ENCODE measurements at regions not wholly inside any gene's neighbourhood (a gene's known extent, or its start where the extent isn't known, plus 50 kb on each side); places are given as distances from the start of the nearest gene placed in this dataset.

DNA sequence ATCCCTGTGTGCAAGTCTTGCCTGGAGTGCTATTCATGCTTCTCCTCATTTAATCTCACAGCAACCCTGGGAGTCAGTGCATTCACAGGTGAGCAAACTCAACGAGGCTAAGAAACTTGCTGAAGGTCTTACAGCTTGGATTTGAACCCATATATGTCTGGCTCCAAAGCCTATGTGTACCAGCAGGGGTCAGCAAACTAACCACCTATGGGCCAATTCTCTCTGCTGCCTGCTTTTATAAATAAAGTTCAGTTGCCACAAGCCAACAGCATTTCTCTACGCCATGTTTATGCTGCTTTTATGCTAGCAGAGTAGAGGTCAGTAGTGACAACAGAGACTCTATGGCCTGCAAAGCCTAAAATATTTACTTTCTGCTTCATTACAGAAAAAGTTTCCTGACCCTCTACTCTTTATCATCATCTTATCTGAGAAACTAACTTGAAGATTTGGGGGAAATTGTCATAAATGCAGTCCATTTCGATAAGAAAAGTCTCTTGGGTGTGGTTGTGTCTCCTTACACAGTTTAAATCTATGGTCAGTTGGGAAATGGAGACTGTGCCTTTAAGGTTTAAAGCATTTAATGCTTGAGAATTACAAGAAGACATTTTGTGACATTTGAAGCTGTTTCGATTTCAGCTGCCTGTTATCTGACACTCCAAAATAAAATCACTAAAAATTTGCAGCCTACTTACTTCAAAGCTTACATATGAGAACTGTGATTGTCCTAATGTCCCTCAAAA, 137.7 kb downstream of the PRELID2 start (continued):
- TF ChIP-seq, protein P1, sequence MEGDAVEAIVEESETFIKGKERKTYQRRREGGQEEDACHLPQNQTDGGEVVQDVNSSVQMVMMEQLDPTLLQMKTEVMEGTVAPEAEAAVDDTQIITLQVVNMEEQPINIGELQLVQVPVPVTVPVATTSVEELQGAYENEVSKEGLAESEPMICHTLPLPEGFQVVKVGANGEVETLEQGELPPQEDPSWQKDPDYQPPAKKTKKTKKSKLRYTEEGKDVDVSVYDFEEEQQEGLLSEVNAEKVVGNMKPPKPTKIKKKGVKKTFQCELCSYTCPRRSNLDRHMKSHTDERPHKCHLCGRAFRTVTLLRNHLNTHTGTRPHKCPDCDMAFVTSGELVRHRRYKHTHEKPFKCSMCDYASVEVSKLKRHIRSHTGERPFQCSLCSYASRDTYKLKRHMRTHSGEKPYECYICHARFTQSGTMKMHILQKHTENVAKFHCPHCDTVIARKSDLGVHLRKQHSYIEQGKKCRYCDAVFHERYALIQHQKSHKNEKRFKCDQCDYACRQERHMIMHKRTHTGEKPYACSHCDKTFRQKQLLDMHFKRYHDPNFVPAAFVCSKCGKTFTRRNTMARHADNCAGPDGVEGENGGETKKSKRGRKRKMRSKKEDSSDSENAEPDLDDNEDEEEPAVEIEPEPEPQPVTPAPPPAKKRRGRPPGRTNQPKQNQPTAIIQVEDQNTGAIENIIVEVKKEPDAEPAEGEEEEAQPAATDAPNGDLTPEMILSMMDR (CRISPR knock-in tag; IDR thresholded peaks at IDR 0.05), result peak; percentile 63
- no peak for TF ChIP-seq GZF1 (CRISPR knock-in tag; IDR thresholded peaks at IDR 0.05)
- TF ChIP-seq ZNF552 (CRISPR knock-in tag; IDR thresholded peaks at IDR 0.05; ENCODE audit: borderline replicate concordance), result no peak
- TF ChIP-seq ATF1 (CRISPR knock-in tag; IDR thresholded peaks at IDR 0.05), result no peak
- TF ChIP-seq SMC3 (IDR thresholded peaks at IDR 0.05; ENCODE audit: low read length), result peak; percentile 77
- TF ChIP-seq ZKSCAN5 (CRISPR knock-in tag; IDR thresholded peaks at IDR 0.05), result no peak
- no peak for TF ChIP-seq ZNF773 (CRISPR knock-in tag; IDR thresholded peaks at IDR 0.05; ENCODE audit: borderline replicate concordance)
- TF ChIP-seq YEATS4 (CRISPR knock-in tag; IDR thresholded peaks at IDR 0.05; ENCODE audit: borderline replicate concordance), result no peak

DNA sequence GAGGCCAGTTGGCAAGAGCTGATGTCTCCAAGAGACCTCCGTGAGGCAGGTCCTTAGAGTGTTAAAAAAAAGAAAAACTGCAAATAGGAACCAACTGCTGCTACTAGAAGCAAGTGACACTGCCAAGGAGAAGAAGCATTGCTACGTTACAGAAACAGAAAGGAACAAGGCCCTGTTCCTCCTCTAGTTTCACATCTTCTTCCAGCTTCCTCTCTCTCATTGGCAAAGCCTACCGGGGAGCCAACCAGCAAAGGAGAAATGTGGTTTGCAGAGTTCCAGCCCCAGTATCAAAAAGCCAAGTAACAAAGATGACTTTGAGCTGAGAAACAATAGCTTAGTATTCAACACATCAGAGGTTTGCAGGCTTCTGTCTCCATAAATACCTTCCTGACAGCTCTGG, 145.9 kb downstream of the PRELID2 start:
- H3K9ac ChIP-seq (ENCODE audit: insufficient read depth, low read depth, low read length), result no peak overlapping the region
- peaks cover 10% of the 10 kb centered on the region; the same call in 1 of the 2 replicates for H3K4me1 ChIP-seq (ENCODE audit: insufficient read depth, low read length)
- FAIRE-seq (no peak), ATAC-seq (no peak), DNase-seq (ENCODE audit: low spot score) (no peak)
- no peaks in the 10 kb centered on the region for H3K36me3 ChIP-seq (replicated peaks in 1 of 2; ENCODE audit: control insufficient read depth in 1 of 2, insufficient read depth in 2 of 2, low read length in 2 of 2)
- ChIA-PET CTCF (ENCODE audit: low intra/inter-chr PET ratio, low total read pairs) (no interaction called here), POLR2A (no interaction called here)
- in situ Hi-C loops (cut with HindIII; ENCODE audit: extremely low pct_ligation_motif_present, low pct_unique_long_range_greater_than_20kb), result loop anchor here (10.0 kb wide), 1 partner anchor 366 kb away; no protein-coding TSS in a partner anchor
- H3K27me3 ChIP-seq (ENCODE audit: control insufficient read depth in 1 of 2, insufficient read depth in 2 of 2, low read length in 2 of 2), result no peaks in the 10 kb centered on the region
- BruUV-seq (replicated peaks), result no TSS peak
- no peak overlapping the region for H2AFZ ChIP-seq (ENCODE audit: low read length)
- H3K27ac ChIP-seq (ENCODE audit: extremely low read length, insufficient read depth, low read length), result no peak overlapping the region
- H3K4me3 ChIP-seq (replicated peaks in 1 of 3; ENCODE audit: insufficient read depth in 1 of 3, low read depth in 2 of 3, low read length in 3 of 3), result no peak overlapping the region
- intact Hi-C loops (cut with micrococcal nuclease; ENCODE audit: unreplicated experiment), result no loop called here
- H3K9me3 ChIP-seq (ENCODE audit: low read length), result no peaks in the 10 kb centered on the region
- H3K79me2 ChIP-seq (ENCODE audit: insufficient read depth, low read length), result no peaks in the 10 kb centered on the region
- 31% methylated on average over 3 of the region's 3 CpGs for WGBS (ENCODE audit: low lambda C conversion rate)
- no peak overlapping the region for H3K4me2 ChIP-seq (ENCODE audit: low read depth, low read length)
- H4K20me1 ChIP-seq (ENCODE audit: insufficient read depth, low read length), result no peaks in the 10 kb centered on the region
- TF ChIP-seq, protein P2, sequence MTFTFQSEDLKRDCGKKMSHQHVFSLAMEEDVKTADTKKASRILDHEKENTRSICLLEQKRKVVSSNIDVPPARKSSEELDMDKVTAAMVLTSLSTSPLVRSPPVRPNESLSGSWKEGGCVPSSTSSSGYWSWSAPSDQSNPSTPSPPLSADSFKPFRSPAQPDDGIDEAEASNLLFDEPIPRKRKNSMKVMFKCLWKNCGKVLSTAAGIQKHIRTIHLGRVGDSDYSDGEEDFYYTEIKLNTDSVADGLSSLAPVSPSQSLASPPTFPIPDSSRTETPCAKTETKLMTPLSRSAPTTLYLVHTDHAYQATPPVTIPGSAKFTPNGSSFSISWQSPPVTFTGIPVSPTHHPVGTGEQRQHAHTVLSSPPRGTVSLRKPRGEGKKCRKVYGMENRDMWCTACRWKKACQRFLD (CRISPR knock-in tag; IDR thresholded peaks at IDR 0.05; ENCODE audit: borderline replicate concordance), result no peak
- TF ChIP-seq ZNF816 (CRISPR knock-in tag; IDR thresholded peaks at IDR 0.05; ENCODE audit: borderline replicate concordance), result no peak
- TF ChIP-seq, protein P3, sequence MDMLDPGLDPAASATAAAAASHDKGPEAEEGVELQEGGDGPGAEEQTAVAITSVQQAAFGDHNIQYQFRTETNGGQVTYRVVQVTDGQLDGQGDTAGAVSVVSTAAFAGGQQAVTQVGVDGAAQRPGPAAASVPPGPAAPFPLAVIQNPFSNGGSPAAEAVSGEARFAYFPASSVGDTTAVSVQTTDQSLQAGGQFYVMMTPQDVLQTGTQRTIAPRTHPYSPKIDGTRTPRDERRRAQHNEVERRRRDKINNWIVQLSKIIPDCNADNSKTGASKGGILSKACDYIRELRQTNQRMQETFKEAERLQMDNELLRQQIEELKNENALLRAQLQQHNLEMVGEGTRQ (IDR thresholded peaks at IDR 0.05; ENCODE audit: low read depth, low read length), result no peak
- TF ChIP-seq, protein P3 (CRISPR knock-in tag; IDR thresholded peaks at IDR 0.05; ENCODE audit: borderline replicate concordance), result no peak
- TF ChIP-seq, protein P4, sequence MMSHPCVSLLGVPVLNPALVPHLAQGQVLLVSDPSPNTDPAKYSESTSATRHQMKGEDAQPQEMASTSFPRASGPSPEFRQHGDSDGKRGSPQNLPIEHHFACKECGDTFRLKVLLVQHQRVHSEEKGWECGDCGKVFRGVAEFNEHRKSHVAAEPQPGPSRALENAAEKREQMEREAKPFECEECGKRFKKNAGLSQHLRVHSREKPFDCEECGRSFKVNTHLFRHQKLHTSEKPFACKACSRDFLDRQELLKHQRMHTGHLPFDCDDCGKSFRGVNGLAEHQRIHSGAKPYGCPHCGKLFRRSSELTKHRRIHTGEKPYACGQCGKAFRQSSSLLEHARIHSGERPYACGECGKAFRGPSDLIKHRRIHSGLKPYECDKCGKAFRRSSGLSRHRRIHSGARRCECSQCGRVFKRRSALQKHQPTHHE (CRISPR knock-in tag; IDR thresholded peaks at IDR 0.05; ENCODE audit: borderline replicate concordance), result no peak
- TF ChIP-seq SIX1 (CRISPR knock-in tag; IDR thresholded peaks at IDR 0.05; ENCODE audit: borderline replicate concordance), result no peak
- TF ChIP-seq JARID2 (CRISPR knock-in tag; IDR thresholded peaks at IDR 0.05; ENCODE audit: insufficient replicate concordance), result no peak
- TF ChIP-seq RFX3 (CRISPR knock-in tag; IDR thresholded peaks at IDR 0.05), result no peak

Data from HepG2 (cell line).